Transverse colon (tissue), 4 donors: ENCODE measurements at regions not wholly inside any gene's neighbourhood (a gene's known extent, or its start where the extent isn't known, plus 50 kb on each side); places are given as distances from the start of the nearest gene placed in this dataset.

ENCODE experiments used
- DNase-seq: peaks from one replicate; pipeline ENCODE4 v3.0.0-alpha.2; 2019
- H3K27ac ChIP-seq, 4 donors: fragments of 200-600 bp; sonication (generic); 2 replicates each; pipeline ENCODE4 v1.5.1; 2016 to 2018; ENCODE audit warnings: inconsistent platforms in 4 of 4
- H3K27me3 ChIP-seq: fragments of 200-600 bp; sonication (generic); 2 replicates; pipeline ENCODE4 v1.5.1; 2017; ENCODE audit warnings: inconsistent platforms
- H3K36me3 ChIP-seq, 4 donors: fragments of 200-600 bp; sonication (generic); 2 replicates each; pipeline ENCODE4 v1.5.1; 2017 to 2019; ENCODE audit warnings: inconsistent platforms in 4 of 4
- H3K4me1 ChIP-seq, 4 donors: fragments of 200-600 bp; sonication (generic); 2 replicates each; pipeline ENCODE4 v1.5.1; 2017 to 2020; ENCODE audit warnings: inconsistent platforms in 4 of 4
- H3K4me3 ChIP-seq, 4 donors: fragments of 200-600 bp; sonication (generic); 1 replicate in 1 of 4; 2 replicates in 3 of 4; pipeline versions ENCODE4 v1.5.1 to v1.6.1; 2017 to 2019; ENCODE audit warnings: inconsistent platforms in 4 of 4
- H3K9me3 ChIP-seq, 2 donors: fragments of 200-600 bp; sonication (generic); 2 replicates each; pipeline ENCODE4 v1.5.1; 2017 to 2019; ENCODE audit warnings: inconsistent platforms in 2 of 2
- CTCF ChIP-seq, 5 experiments: fragments of 200-600 bp in 3 of 5; fragments of 450-650 bp in 2 of 5; sonication (generic) in 3 of 5; IDR thresholded peaks; 1 replicate in 2 of 5; 2 replicates in 3 of 5; pipeline ENCODE4 v1.5.1; 2016 to 2017; ENCODE audit warnings: antibody characterized with exemption in 5 of 5, inconsistent platforms in 3 of 5, mild to moderate bottlenecking in 2 of 5, moderate library complexity in 1 of 5
- EP300 ChIP-seq: sonication (generic); formaldehyde crosslinking; IDR thresholded peaks from one replicate; pipeline ENCODE4 v1.6.1; 2017; ENCODE audit warnings: antibody characterized with exemption, low read depth
- POLR2A ChIP-seq: fragments of 450-650 bp; IDR thresholded peaks from one replicate; pipeline ENCODE4 v1.6.1; 2016; ENCODE audit warnings: antibody characterized with exemption, mild to moderate bottlenecking, moderate library complexity
- POLR2AphosphoS5 ChIP-seq, 3 donors: sonication (generic); formaldehyde crosslinking; IDR thresholded peaks; one replicate each; pipeline ENCODE4 v1.6.1; 2016; ENCODE audit warnings: antibody characterized with exemption in 3 of 3
- WGBS, 2 donors: methylation state at CpG; one replicate each; pipeline ENCODE4 v1.1.5; 2018; ENCODE audit warnings: low coverage in 1 of 2; 5-methylcytosine and 5-hydroxymethylcytosine counted together
- in situ Hi-C, 4 donors: fragments of 200-750 bp; cut with MboI; loops; one replicate each; pipeline versions ENCODE4 v1.15.0 to v1.15.1; 2017; ENCODE audit warnings: low sequenced_read_pairs in 3 of 4, low pct_ligation_motif_present in 1 of 4, low pct_unique_long_range_greater_than_20kb in 1 of 4
- intact Hi-C: fragments of 100-400 bp; cut with DNase I; formaldehyde crosslinking; loops from one replicate; pipeline ENCODE4 v1.15.1; 2023; ENCODE audit warnings: low total_unique reads

GRCh38 chr7:21099955-21100354, 313.3 kb upstream of the SP8 start:
- H3K27me3 ChIP-seq: no peaks in the 10 kb centered on the region
- TF ChIP-seq POLR2AphosphoS5 (IDR thresholded peaks at IDR 0.05) (no peak), POLR2A (no peak), CTCF (IDR thresholded peaks at IDR 0.05) (no peak), EP300 (no peak)
- no peaks in the 10 kb centered on the region for H3K36me3 ChIP-seq
- no peaks in the 10 kb centered on the region for H3K9me3 ChIP-seq
- peaks cover 0 to 36% (median 18%) of the 10 kb centered on the region in 4 donors for H3K4me1 ChIP-seq
- no peak overlapping the region for H3K4me3 ChIP-seq
- no peak for DNase-seq
- intact Hi-C loops: no loop called here
- in situ Hi-C loops: no loop called here
- no peak overlapping the region for H3K27ac ChIP-seq

GRCh38 chr7:21101541-21101940, 314.9 kb upstream of the SP8 start:
- H3K36me3 ChIP-seq: no peaks in the 10 kb centered on the region
- WGBS, 2 donors: 88% methylated on average over 2 of the region's 2 CpGs; no CpG with 5 or more reads in 1 of the 2 donors
- no peak for TF ChIP-seq EP300
- TF ChIP-seq POLR2A: no peak
- no peak for TF ChIP-seq CTCF (IDR thresholded peaks at IDR 0.05)
- no peak for TF ChIP-seq POLR2AphosphoS5 (IDR thresholded peaks at IDR 0.05)
- peak overlapping the region in 3 of 4 donors; percentile 17 to 21 (median 18) for H3K27ac ChIP-seq
- H3K27me3 ChIP-seq: no peaks in the 10 kb centered on the region
- no peak overlapping the region for H3K4me3 ChIP-seq
- in situ Hi-C loops (no loop called here), intact Hi-C loops (no loop called here)
- no peaks in the 10 kb centered on the region for H3K9me3 ChIP-seq
- H3K4me1 ChIP-seq: peaks cover 0 to 48% (median 25%) of the 10 kb centered on the region in 4 donors
- DNase-seq: no peak

- intact Hi-C loops (no loop called here), in situ Hi-C loops (no loop called here)
- Histone ChIP-seq H3K4me3 (no peak overlapping the region), H3K9me3 (no peaks in the 10 kb centered on the region), H3K4me1 (peaks cover 0 to 67% (median 31%) of the 10 kb centered on the region in 4 donors), H3K36me3 (no peaks in the 10 kb centered on the region), H3K27me3 (no peaks in the 10 kb centered on the region), H3K27ac (peak overlapping the region; percentile 81 to 87 (median 82))
- peak; percentile 14 for DNase-seq
- no peak for TF ChIP-seq POLR2A
- TF ChIP-seq POLR2AphosphoS5 (IDR thresholded peaks at IDR 0.05): peak in 1 of 3 donors; percentile 8
- WGBS, 2 donors: 50 to 63% methylated on average over 3 to 4 of the region's 4 CpGs
Observed at GRCh38 chr7:21103426-21104123, 316.9 kb upstream of the SP8 start.

- no peaks in the 10 kb centered on the region for H3K9me3 ChIP-seq
- WGBS, 2 donors: 26 to 56% methylated on average over 3 to 4 of the region's 4 CpGs
- no peak overlapping the region for H3K4me3 ChIP-seq
- H3K4me1 ChIP-seq: peaks cover 0 to 72% (median 33%) of the 10 kb centered on the region in 4 donors
- no peaks in the 10 kb centered on the region for H3K36me3 ChIP-seq
- DNase-seq: peak; percentile 57
- TF ChIP-seq POLR2A (no peak), POLR2AphosphoS5 (IDR thresholded peaks at IDR 0.05) (no peak)
- in situ Hi-C loops (no loop called here), intact Hi-C loops (no loop called here)
- peak overlapping the region; percentile 81 to 87 (median 82) for H3K27ac ChIP-seq
- H3K27me3 ChIP-seq: no peaks in the 10 kb centered on the region
Observed at GRCh38 chr7:21104124-21104500, 317.4 kb upstream of the SP8 start.

GRCh38 chr7:21106296-21106732, 319.6 kb upstream of the SP8 start:
- Histone ChIP-seq H3K4me3 (no peak overlapping the region), H3K27ac (peak overlapping the region in 3 of 4 donors; percentile 16 to 39 (median 20)), H3K4me1 (peaks cover 0 to 70% (median 30%) of the 10 kb centered on the region in 4 donors), H3K36me3 (no peaks in the 10 kb centered on the region), H3K9me3 (no peaks in the 10 kb centered on the region), H3K27me3 (no peaks in the 10 kb centered on the region)
- WGBS, 2 donors: 0 to 60% methylated on average over 1 to 4 of the region's 4 CpGs
- intact Hi-C loops (no loop called here), in situ Hi-C loops (no loop called here)
- no peak for TF ChIP-seq EP300
- TF ChIP-seq POLR2AphosphoS5 (IDR thresholded peaks at IDR 0.05): no peak
- TF ChIP-seq CTCF (IDR thresholded peaks at IDR 0.05): no peak
- TF ChIP-seq POLR2A: no peak
- DNase-seq: no peak
